GM23338 (cell line): ENCODE measurements at regions not wholly inside any gene's neighbourhood (a gene's known extent, or its start where the extent isn't known, plus 50 kb on each side); places are given as distances from the start of the nearest gene placed in this dataset.

Experiments
- ATAC-seq: fragments of 200-7000 bp; cut with Tn5 transposase; 3 replicates; pipeline ENCODE4 v1.9.1; 2020
- DNase-seq: peaks from one replicate; pipeline ENCODE4 v3.0.0-alpha.2; 2015; ENCODE audit warnings: low spot score
- H2AFZ ChIP-seq: fragments of 200-600 bp; sonication (generic); 2 replicates; pipeline ENCODE4 v1.8.0; 2016; ENCODE audit warnings: antibody characterized with exemption, mild to moderate bottlenecking, moderate library complexity
- H3F3A ChIP-seq: fragments of 200-600 bp; sonication (generic); replicated peaks from 2 replicates; pipeline ENCODE4 v1.8.0; 2017; ENCODE audit warnings: antibody characterized with exemption, mixed run types, low read depth
- H3K27ac ChIP-seq: fragments of 200-600 bp; sonication (generic); 2 replicates; pipeline ENCODE4 v1.6.1; 2016; ENCODE audit warnings: low read depth
- H3K27me3 ChIP-seq: fragments of 200-600 bp; sonication (generic); 2 replicates; pipeline ENCODE4 v1.8.0; 2016; ENCODE audit warnings: mild to moderate bottlenecking, mixed run types, moderate library complexity; ENCODE audit not compliant: insufficient read depth
- H3K36me3 ChIP-seq: fragments of 200-600 bp; sonication (generic); 2 replicates; pipeline ENCODE4 v1.8.0; 2016; ENCODE audit warnings: mild to moderate bottlenecking; ENCODE audit not compliant: insufficient read depth
- H3K4me1 ChIP-seq: fragments of 200-600 bp; sonication (generic); 2 replicates; pipeline ENCODE4 v1.8.0; 2016; ENCODE audit warnings: mild to moderate bottlenecking, moderate library complexity; ENCODE audit not compliant: insufficient read depth
- H3K4me2 ChIP-seq: fragments of 200-600 bp; sonication (generic); 2 replicates; pipeline ENCODE4 v1.7.1; 2017; ENCODE audit warnings: mixed run types
- H3K4me3 ChIP-seq: fragments of 200-600 bp; sonication (generic); 2 replicates; pipeline ENCODE4 v1.6.1; 2016; ENCODE audit warnings: mixed run types
- H3K79me2 ChIP-seq: fragments of 200-600 bp; sonication (generic); replicated peaks from 2 replicates; pipeline ENCODE4 v1.8.0; 2017; ENCODE audit warnings: mild to moderate bottlenecking; ENCODE audit not compliant: insufficient read depth
- H3K9me2 ChIP-seq: fragments of 200-600 bp; sonication (generic); 2 replicates; pipeline ENCODE4 v1.8.0; 2017; ENCODE audit not compliant: insufficient read depth
- H4K20me1 ChIP-seq: fragments of 200-600 bp; sonication (generic); replicated peaks from 2 replicates; pipeline ENCODE4 v1.8.0; 2017; ENCODE audit warnings: mild to moderate bottlenecking; ENCODE audit not compliant: insufficient read depth
- H3K27ac Mint-ChIP-seq: 2 replicates; pipeline ENCODE4 v1.8.0; 2020; ENCODE audit warnings: inconsistent platforms, mild to moderate bottlenecking, moderate library complexity, mixed read lengths
- H3K27me3 Mint-ChIP-seq: 3 replicates; pipeline ENCODE4 v1.8.0; 2022; ENCODE audit warnings: low read depth, mild to moderate bottlenecking, moderate library complexity, mixed read lengths, inconsistent platforms; ENCODE audit not compliant: insufficient read depth, poor library complexity
- H3K36me3 Mint-ChIP-seq: 3 replicates; pipeline ENCODE4 v1.8.0; 2021; ENCODE audit warnings: low read depth, mild to moderate bottlenecking, inconsistent platforms, moderate library complexity, mixed read lengths
- H3K4me1 Mint-ChIP-seq: 3 replicates; pipeline ENCODE4 v1.8.0; 2020; ENCODE audit warnings: mild to moderate bottlenecking, inconsistent platforms, mixed read lengths
- H3K4me3 Mint-ChIP-seq: 3 replicates; pipeline ENCODE4 v1.8.0; 2021; ENCODE audit warnings: moderate library complexity, mild to moderate bottlenecking, inconsistent platforms, mixed read lengths
- H3K9me3 Mint-ChIP-seq: 3 replicates; pipeline ENCODE4 v1.8.0; 2020; ENCODE audit warnings: moderate library complexity, mild to moderate bottlenecking, inconsistent platforms, mixed read lengths
- CREB1 ChIP-seq: fragments of 250-450 bp; sonication (Bioruptor Pico); IDR thresholded peaks from 2 replicates; pipeline ENCODE4 v1.5.0; 2020; ENCODE audit warnings: low read depth, mild to moderate bottlenecking, moderate library complexity
- EZH2phosphoT487 ChIP-seq: fragments of 200-600 bp; sonication (generic); IDR thresholded peaks from one replicate; pipeline ENCODE4 v1.8.1; 2018; ENCODE audit warnings: antibody characterized with exemption; ENCODE audit not compliant: unreplicated experiment
- JUNB ChIP-seq: IDR thresholded peaks from one replicate; pipeline ENCODE4 v1.6.1; 2016; ENCODE audit warnings: antibody characterized with exemption; ENCODE audit not compliant: unreplicated experiment
- STAT1 ChIP-seq: IDR thresholded peaks from one replicate; pipeline ENCODE4 v1.6.1; 2016; ENCODE audit warnings: antibody characterized with exemption; ENCODE audit not compliant: unreplicated experiment
- ZNF114 ChIP-seq: fragments of 250-450 bp; sonication (Bioruptor Pico); IDR thresholded peaks from 2 replicates; pipeline ENCODE4 v1.5.0; 2020; ENCODE audit warnings: mild to moderate bottlenecking, moderate library complexity
- ZNF331 ChIP-seq: fragments of 250-450 bp; sonication (Bioruptor Pico); IDR thresholded peaks from 2 replicates; pipeline ENCODE4 v1.5.0; 2020; ENCODE audit warnings: low read depth, mild to moderate bottlenecking, moderate library complexity
- TF ChIP-seq, protein P1 (sequence below), 2 experiments: fragments of 200-600 bp in 1 of 2; sonication (generic) in 1 of 2; conservative IDR thresholded peaks; 2 replicates each; pipeline versions ENCODE4 v1.5.1 to v1.6.1; 2016 to 2017; ENCODE audit warnings: antibody characterized with exemption in 2 of 2, low read depth in 2 of 2, mild to moderate bottlenecking in 2 of 2, moderate library complexity in 1 of 2
- TF ChIP-seq, protein P2 (sequence below): fragments of 250-450 bp; sonication (Bioruptor Pico); IDR thresholded peaks from 2 replicates; pipeline ENCODE4 v1.5.0; 2020; ENCODE audit warnings: mild to moderate bottlenecking, moderate library complexity
- TF ChIP-seq, protein P3 (sequence below): IDR thresholded peaks from one replicate; pipeline ENCODE4 v1.6.1; 2018; ENCODE audit warnings: antibody characterized with exemption; ENCODE audit not compliant: unreplicated experiment
- TF ChIP-seq, protein P4 (sequence below): IDR thresholded peaks from 2 replicates; pipeline ENCODE4 v1.6.1; 2016; ENCODE audit warnings: antibody characterized with exemption

DNA sequence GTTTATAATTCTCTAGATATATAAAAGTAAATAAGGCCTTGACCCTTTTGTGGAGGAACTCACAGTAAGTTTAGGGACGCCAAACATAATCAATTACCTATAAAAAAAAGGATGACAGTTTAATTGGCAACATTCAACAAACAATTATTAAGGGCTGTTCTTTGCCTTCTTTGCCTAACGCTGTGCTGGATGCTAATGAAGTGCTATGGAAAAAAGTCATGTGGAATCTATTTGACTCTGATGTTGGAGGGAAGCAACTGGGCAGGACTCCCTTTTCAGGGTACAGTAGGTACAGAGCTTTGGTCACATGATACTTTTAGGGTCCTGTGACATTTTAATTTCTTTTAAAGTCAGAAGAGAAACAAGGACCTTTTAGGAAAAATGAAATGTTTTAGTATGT lies 91.1 kb downstream of the PCDH7 start (continued):
- TF ChIP-seq, protein P1, sequence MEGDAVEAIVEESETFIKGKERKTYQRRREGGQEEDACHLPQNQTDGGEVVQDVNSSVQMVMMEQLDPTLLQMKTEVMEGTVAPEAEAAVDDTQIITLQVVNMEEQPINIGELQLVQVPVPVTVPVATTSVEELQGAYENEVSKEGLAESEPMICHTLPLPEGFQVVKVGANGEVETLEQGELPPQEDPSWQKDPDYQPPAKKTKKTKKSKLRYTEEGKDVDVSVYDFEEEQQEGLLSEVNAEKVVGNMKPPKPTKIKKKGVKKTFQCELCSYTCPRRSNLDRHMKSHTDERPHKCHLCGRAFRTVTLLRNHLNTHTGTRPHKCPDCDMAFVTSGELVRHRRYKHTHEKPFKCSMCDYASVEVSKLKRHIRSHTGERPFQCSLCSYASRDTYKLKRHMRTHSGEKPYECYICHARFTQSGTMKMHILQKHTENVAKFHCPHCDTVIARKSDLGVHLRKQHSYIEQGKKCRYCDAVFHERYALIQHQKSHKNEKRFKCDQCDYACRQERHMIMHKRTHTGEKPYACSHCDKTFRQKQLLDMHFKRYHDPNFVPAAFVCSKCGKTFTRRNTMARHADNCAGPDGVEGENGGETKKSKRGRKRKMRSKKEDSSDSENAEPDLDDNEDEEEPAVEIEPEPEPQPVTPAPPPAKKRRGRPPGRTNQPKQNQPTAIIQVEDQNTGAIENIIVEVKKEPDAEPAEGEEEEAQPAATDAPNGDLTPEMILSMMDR (conservative IDR thresholded peaks at IDR 0.05; ENCODE audit: low read depth in 2 of 2), result no peak
- TF ChIP-seq, protein P2, sequence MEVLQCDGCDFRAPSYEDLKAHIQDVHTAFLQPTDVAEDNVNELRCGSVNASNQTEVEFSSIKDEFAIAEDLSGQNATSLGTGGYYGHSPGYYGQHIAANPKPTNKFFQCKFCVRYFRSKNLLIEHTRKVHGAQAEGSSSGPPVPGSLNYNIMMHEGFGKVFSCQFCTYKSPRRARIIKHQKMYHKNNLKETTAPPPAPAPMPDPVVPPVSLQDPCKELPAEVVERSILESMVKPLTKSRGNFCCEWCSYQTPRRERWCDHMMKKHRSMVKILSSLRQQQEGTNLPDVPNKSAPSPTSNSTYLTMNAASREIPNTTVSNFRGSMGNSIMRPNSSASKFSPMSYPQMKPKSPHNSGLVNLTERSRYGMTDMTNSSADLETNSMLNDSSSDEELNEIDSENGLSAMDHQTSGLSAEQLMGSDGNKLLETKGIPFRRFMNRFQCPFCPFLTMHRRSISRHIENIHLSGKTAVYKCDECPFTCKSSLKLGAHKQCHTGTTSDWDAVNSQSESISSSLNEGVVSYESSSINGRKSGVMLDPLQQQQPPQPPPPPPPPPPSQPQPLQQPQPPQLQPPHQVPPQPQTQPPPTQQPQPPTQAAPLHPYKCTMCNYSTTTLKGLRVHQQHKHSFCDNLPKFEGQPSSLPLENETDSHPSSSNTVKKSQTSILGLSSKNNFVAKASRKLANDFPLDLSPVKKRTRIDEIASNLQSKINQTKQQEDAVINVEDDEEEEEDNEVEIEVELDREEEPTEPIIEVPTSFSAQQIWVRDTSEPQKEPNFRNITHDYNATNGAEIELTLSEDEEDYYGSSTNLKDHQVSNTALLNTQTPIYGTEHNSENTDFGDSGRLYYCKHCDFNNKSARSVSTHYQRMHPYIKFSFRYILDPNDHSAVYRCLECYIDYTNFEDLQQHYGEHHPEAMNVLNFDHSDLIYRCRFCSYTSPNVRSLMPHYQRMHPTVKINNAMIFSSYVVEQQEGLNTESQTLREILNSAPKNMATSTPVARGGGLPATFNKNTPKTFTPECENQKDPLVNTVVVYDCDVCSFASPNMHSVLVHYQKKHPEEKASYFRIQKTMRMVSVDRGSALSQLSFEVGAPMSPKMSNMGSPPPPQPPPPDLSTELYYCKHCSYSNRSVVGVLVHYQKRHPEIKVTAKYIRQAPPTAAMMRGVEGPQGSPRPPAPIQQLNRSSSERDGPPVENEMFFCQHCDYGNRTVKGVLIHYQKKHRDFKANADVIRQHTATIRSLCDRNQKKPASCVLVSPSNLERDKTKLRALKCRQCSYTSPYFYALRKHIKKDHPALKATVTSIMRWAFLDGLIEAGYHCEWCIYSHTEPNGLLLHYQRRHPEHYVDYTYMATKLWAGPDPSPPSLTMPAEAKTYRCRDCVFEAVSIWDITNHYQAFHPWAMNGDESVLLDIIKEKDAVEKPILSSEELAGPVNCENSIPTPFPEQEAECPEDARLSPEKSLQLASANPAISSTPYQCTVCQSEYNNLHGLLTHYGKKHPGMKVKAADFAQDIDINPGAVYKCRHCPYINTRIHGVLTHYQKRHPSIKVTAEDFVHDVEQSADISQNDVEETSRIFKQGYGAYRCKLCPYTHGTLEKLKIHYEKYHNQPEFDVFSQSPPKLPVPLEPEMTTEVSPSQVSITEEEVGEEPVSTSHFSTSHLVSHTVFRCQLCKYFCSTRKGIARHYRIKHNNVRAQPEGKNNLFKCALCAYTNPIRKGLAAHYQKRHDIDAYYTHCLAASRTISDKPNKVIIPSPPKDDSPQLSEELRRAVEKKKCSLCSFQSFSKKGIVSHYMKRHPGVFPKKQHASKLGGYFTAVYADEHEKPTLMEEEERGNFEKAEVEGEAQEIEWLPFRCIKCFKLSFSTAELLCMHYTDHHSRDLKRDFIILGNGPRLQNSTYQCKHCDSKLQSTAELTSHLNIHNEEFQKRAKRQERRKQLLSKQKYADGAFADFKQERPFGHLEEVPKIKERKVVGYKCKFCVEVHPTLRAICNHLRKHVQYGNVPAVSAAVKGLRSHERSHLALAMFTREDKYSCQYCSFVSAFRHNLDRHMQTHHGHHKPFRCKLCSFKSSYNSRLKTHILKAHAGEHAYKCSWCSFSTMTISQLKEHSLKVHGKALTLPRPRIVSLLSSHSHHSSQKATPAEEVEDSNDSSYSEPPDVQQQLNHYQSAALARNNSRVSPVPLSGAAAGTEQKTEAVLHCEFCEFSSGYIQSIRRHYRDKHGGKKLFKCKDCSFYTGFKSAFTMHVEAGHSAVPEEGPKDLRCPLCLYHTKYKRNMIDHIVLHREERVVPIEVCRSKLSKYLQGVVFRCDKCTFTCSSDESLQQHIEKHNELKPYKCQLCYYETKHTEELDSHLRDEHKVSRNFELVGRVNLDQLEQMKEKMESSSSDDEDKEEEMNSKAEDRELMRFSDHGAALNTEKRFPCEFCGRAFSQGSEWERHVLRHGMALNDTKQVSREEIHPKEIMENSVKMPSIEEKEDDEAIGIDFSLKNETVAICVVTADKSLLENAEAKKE (CRISPR knock-in tag), result no peak

DNA sequence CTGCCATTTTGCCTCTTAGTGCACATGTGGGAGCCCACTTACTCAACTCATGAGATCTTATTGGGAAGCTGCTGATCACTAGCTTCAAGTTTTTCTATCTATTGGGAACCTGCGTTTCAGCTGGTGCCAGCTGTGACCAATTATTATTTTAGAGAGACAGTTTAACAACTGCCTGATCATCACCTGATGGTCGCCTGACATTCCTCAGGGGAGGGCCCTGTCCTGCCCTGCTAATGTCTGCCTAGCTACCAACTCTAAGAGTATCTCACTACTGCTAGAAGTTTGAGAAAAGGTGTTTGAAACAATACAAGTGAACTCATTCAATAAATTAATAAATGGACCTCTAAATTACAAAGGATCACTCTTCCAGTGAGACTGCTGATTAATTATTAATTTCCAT lies 95.5 kb downstream of the PCDH7 start:
- Mint-ChIP-seq H3K27me3 (no peaks in the 10 kb centered on the region), H3K4me1 (peaks cover 30% of the 10 kb centered on the region), H3K36me3 (no peaks in the 10 kb centered on the region), H3K9me3 (no peaks in the 10 kb centered on the region), H3K4me3 (no peak overlapping the region), H3K27ac (no peak overlapping the region)
- Histone ChIP-seq H3K79me2 (no peaks in the 10 kb centered on the region), H4K20me1 (no peaks in the 10 kb centered on the region), H3K27ac (no peak overlapping the region), H3K4me1 (peaks cover 20% of the 10 kb centered on the region; the same call in 1 of the 2 replicates), H3K4me2 (no peak overlapping the region), H3F3A (no peaks in the 10 kb centered on the region), H3K36me3 (no peaks in the 10 kb centered on the region), H3K4me3 (no peak overlapping the region), H3K27me3 (no peaks in the 10 kb centered on the region), H3K9me2 (peaks cover 4% of the 10 kb centered on the region; the same call in 1 of the 2 replicates), H2AFZ (peak overlapping the region; percentile 53; the same call in 1 of the 2 replicates)
- peak; percentile 47 for DNase-seq
- peak; percentile 68 for ATAC-seq
- TF ChIP-seq ZNF114 (CRISPR knock-in tag), result no peak
- TF ChIP-seq ZNF331, result no peak
- TF ChIP-seq, protein P3, sequence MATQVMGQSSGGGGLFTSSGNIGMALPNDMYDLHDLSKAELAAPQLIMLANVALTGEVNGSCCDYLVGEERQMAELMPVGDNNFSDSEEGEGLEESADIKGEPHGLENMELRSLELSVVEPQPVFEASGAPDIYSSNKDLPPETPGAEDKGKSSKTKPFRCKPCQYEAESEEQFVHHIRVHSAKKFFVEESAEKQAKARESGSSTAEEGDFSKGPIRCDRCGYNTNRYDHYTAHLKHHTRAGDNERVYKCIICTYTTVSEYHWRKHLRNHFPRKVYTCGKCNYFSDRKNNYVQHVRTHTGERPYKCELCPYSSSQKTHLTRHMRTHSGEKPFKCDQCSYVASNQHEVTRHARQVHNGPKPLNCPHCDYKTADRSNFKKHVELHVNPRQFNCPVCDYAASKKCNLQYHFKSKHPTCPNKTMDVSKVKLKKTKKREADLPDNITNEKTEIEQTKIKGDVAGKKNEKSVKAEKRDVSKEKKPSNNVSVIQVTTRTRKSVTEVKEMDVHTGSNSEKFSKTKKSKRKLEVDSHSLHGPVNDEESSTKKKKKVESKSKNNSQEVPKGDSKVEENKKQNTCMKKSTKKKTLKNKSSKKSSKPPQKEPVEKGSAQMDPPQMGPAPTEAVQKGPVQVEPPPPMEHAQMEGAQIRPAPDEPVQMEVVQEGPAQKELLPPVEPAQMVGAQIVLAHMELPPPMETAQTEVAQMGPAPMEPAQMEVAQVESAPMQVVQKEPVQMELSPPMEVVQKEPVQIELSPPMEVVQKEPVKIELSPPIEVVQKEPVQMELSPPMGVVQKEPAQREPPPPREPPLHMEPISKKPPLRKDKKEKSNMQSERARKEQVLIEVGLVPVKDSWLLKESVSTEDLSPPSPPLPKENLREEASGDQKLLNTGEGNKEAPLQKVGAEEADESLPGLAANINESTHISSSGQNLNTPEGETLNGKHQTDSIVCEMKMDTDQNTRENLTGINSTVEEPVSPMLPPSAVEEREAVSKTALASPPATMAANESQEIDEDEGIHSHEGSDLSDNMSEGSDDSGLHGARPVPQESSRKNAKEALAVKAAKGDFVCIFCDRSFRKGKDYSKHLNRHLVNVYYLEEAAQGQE, result no peak
- TF ChIP-seq, protein P1 (conservative IDR thresholded peaks at IDR 0.05; ENCODE audit: low read depth in 2 of 2), result no peak
- TF ChIP-seq, protein P4, sequence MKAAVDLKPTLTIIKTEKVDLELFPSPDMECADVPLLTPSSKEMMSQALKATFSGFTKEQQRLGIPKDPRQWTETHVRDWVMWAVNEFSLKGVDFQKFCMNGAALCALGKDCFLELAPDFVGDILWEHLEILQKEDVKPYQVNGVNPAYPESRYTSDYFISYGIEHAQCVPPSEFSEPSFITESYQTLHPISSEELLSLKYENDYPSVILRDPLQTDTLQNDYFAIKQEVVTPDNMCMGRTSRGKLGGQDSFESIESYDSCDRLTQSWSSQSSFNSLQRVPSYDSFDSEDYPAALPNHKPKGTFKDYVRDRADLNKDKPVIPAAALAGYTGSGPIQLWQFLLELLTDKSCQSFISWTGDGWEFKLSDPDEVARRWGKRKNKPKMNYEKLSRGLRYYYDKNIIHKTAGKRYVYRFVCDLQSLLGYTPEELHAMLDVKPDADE, result no peak
- no peak for TF ChIP-seq CREB1
- TF ChIP-seq EZH2phosphoT487, result no peak
- no peak for TF ChIP-seq JUNB
- TF ChIP-seq STAT1, result no peak
